GM10248 (cell line): ENCODE measurements at regions not wholly inside any gene's neighbourhood (a gene's known extent, or its start where the extent isn't known, plus 50 kb on each side); places are given as distances from the start of the nearest gene placed in this dataset.

Source experiments
- CTCF ChIA-PET: fragments of 300-600 bp; sonication (Branson Sonifier 250); formaldehyde crosslinking; extraction: SDS; loops from one replicate; lab custom pipeline; 2021; ENCODE audit warnings: antibody characterized with exemption; lab: Yijun Ruan, JAX
- POLR2A ChIA-PET: fragments of 350-650 bp; sonication (Branson Sonifier 250); formaldehyde crosslinking; extraction: SDS; loops from one replicate; lab custom pipeline; 2020; ENCODE audit warnings: antibody characterized with exemption; lab: Yijun Ruan, JAX
- DNase-seq: peaks from one replicate; pipeline ENCODE4 v3.0.0; 2012; ENCODE audit errors: extremely low spot score
- TF ChIP-seq, protein P1 (sequence below): IDR thresholded peaks from 2 replicates; pipeline ENCODE4 v1.5.1; 2012; ENCODE audit warnings: mild to moderate bottlenecking, low read depth; ENCODE audit errors: extremely low read depth, missing control alignments, control extremely low read depth

DNA sequence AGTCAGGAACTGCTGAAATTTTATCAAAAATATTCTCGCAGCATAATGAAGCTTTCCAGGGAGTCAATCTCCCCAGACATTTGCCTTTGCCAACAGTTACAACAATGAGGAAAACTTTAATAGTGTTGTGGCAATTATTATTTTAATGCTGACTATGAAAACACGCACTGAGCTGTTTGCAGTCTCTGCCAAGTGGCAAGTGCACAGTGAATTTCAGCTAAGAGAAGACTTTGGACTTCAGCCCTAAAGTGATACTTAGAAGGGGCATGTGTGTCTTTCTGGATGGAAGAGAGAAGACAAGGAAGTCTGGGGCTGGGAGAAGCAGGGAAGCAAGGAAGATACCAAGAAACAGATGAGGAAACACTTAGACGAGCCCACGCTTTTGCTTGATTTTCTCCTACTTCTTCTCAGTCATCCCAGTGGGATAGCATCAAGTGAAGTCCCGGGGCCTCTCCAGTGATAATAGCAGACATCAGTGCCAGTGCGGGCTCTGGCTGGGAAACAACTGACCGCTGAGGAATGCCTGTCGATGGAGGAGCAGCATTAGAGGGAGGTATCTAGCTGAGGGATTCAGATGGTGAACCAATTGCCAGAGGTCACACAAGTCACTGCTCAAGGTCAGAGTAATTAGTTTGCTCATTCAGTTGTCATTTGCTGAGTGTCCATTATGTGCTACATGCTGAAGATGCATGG, 196.3 kb downstream of the TTLL7 start:
- ChIA-PET CTCF (interaction anchor here (1.1 to 1.5 kb wide), 4 partner anchors 10 to 39 kb away, joined by 3 to 6 read pairs (median 4); no protein-coding TSS in a partner anchor), POLR2A (no interaction called here)
- TF ChIP-seq, protein P1, sequence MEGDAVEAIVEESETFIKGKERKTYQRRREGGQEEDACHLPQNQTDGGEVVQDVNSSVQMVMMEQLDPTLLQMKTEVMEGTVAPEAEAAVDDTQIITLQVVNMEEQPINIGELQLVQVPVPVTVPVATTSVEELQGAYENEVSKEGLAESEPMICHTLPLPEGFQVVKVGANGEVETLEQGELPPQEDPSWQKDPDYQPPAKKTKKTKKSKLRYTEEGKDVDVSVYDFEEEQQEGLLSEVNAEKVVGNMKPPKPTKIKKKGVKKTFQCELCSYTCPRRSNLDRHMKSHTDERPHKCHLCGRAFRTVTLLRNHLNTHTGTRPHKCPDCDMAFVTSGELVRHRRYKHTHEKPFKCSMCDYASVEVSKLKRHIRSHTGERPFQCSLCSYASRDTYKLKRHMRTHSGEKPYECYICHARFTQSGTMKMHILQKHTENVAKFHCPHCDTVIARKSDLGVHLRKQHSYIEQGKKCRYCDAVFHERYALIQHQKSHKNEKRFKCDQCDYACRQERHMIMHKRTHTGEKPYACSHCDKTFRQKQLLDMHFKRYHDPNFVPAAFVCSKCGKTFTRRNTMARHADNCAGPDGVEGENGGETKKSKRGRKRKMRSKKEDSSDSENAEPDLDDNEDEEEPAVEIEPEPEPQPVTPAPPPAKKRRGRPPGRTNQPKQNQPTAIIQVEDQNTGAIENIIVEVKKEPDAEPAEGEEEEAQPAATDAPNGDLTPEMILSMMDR, result no peak
- no peak for DNase-seq

- CTCF ChIA-PET, result no interaction called here
- DNase-seq, result no peak
- TF ChIP-seq, protein P1, result no peak
- POLR2A ChIA-PET, result no interaction called here
These were observed 196.9 kb downstream of the TTLL7 start for GRCh38 chr1:83802023-83802422.

- ChIA-PET POLR2A (no interaction called here), CTCF (no interaction called here)
- no peak for DNase-seq
- TF ChIP-seq, protein P1, result no peak
These were observed 198.9 kb downstream of the TTLL7 start for GRCh38 chr1:83800066-83800465.

DNA sequence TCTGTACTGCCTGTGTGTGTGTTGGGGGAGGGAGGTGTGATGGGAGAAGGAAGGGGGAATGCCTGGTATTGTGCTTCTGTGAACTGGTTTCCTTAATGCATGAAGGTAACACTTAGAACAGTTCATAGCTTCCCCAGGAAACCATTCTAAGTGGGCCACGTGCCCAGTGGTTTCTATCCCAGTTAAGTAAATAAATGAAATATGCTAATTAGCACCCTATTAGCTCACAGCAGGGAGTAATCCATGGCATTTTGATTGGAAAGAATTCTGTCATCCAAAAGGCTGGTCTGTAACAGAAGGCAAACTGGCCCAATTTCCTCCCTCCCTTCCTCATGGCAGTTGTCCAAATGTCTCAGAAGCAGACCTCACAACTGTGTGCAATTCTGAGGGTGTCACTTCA, 199.3 kb downstream of the TTLL7 start:
- ChIA-PET CTCF (no interaction called here), POLR2A (no interaction called here)
- TF ChIP-seq, protein P1, result no peak
- no peak for DNase-seq

GRCh38 chr1:83798965-83799364, 200.0 kb downstream of the TTLL7 start:
- POLR2A ChIA-PET, result no interaction called here
- TF ChIP-seq, protein P1, result no peak
- CTCF ChIA-PET, result no interaction called here
- DNase-seq, result no peak

DNA sequence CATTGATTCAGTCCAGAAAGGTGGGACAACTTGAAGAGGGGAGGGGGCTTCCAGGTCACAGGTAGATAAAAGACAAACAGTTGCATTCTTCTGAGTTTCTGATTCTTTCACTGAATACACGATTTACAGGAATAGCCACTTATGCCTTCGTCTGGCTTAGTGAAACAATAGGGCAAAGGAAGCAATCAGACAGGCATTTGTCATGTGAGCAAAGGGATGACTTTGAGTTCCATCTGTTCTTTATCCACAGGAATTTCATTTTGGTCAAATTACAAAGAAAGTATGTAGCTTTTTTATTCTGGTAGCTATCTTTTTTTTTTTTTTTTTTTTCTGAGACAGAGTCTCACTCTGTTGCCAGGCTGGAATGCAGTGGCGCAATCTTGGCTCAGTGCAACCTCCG, 202.5 kb downstream of the TTLL7 start:
- ChIA-PET CTCF (no interaction called here), POLR2A (interaction anchor here (0.6 kb wide), 1 partner anchor 8 kb away, joined by 5 read pairs; no protein-coding TSS in a partner anchor)

More for the DNA sequence above, 202.5 kb downstream of the TTLL7 start:
- no peak for DNase-seq
- TF ChIP-seq, protein P1, result no peak
